Type B pancreatic cell (in vitro differentiated cells): ENCODE measurements at regions not wholly inside any gene's neighbourhood (a gene's known extent, or its start where the extent isn't known, plus 50 kb on each side); places are given as distances from the start of the nearest gene placed in this dataset.

Source experiments
- DNase-seq: peaks from one replicate; pipeline ENCODE4 v3.0.0; 2021; ENCODE audit warnings: mixed read lengths; ENCODE audit not compliant: unreplicated experiment; ENCODE audit errors: extremely low spot score
- H3K27ac Mint-ChIP-seq: 2 replicates; pipeline ENCODE4 v1.8.0; 2021; ENCODE audit warnings: mild to moderate bottlenecking, mixed read lengths
- H3K27me3 Mint-ChIP-seq: 2 replicates; pipeline ENCODE4 v1.8.0; 2021; ENCODE audit warnings: mixed read lengths
- H3K36me3 Mint-ChIP-seq: 2 replicates; pipeline ENCODE4 v1.8.0; 2021; ENCODE audit warnings: mixed read lengths
- H3K4me1 Mint-ChIP-seq: one replicate; pipeline ENCODE4 v1.8.0; 2021; ENCODE audit warnings: mixed read lengths; ENCODE audit not compliant: unreplicated experiment
- H3K4me3 Mint-ChIP-seq: 2 replicates; pipeline ENCODE4 v1.8.0; 2021; ENCODE audit warnings: mild to moderate bottlenecking, mixed read lengths
- H3K9me3 Mint-ChIP-seq: 2 replicates; pipeline ENCODE4 v1.8.0; 2021; ENCODE audit warnings: mixed read lengths
- TF ChIP-seq, protein P1 (sequence below): fragments of 200-600 bp; sonication (generic); conservative IDR thresholded peaks from 2 replicates; pipeline ENCODE4 v1.5.0; 2021; ENCODE audit warnings: antibody characterized with exemption, mild to moderate bottlenecking

DNA sequence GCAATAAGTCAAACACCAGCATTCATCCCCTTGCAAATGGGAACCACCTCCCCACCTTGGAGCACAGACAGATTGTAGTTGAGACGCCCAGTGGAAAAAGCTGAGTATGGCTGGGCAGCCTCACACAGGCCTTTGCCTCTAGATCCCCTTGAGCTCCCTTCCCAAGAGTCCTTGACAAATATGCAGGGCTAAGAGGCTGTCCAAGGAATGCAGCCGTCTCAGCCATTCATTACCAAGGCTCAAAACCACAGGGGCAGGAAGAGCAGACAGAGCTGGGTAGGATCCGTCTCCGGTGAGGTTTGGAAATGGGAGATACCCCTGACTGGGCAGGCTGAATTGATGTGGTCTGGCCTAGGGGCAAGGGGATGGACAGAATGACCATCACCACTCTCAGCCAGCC is 557.1 kb downstream of the TNS1 start:
- no peak overlapping the region for H3K27ac Mint-ChIP-seq
- TF ChIP-seq, protein P1, sequence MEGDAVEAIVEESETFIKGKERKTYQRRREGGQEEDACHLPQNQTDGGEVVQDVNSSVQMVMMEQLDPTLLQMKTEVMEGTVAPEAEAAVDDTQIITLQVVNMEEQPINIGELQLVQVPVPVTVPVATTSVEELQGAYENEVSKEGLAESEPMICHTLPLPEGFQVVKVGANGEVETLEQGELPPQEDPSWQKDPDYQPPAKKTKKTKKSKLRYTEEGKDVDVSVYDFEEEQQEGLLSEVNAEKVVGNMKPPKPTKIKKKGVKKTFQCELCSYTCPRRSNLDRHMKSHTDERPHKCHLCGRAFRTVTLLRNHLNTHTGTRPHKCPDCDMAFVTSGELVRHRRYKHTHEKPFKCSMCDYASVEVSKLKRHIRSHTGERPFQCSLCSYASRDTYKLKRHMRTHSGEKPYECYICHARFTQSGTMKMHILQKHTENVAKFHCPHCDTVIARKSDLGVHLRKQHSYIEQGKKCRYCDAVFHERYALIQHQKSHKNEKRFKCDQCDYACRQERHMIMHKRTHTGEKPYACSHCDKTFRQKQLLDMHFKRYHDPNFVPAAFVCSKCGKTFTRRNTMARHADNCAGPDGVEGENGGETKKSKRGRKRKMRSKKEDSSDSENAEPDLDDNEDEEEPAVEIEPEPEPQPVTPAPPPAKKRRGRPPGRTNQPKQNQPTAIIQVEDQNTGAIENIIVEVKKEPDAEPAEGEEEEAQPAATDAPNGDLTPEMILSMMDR, result no peak
- no peak overlapping the region for H3K4me3 Mint-ChIP-seq
- peaks cover 10% of the 10 kb centered on the region for H3K27me3 Mint-ChIP-seq
- DNase-seq, result no peak
- H3K36me3 Mint-ChIP-seq, result no peaks in the 10 kb centered on the region
- peaks cover 12% of the 10 kb centered on the region for H3K9me3 Mint-ChIP-seq
- peaks cover 21% of the 10 kb centered on the region for H3K4me1 Mint-ChIP-seq

DNA sequence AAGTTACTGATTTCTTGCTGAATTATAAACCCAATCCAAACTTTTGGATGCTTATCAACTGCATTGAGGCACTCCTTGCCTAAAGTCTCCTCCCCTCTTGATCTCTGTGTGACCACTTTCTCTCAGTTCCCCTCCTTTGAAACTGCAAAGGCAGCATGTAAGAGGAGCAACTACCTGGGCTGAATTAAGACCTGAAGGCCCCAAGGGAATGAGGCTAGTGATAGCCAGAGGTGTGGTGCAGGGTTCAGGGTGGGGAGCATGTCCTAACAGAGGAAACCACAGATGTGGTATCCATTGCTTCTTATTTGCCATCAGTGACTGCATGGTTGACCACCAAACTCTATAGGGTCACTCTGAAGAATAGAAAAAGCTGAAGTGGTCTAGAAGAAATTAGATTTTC is 557.9 kb downstream of the TNS1 start:
- Mint-ChIP-seq H3K36me3 (no peaks in the 10 kb centered on the region), H3K4me3 (no peak overlapping the region)

DNA sequence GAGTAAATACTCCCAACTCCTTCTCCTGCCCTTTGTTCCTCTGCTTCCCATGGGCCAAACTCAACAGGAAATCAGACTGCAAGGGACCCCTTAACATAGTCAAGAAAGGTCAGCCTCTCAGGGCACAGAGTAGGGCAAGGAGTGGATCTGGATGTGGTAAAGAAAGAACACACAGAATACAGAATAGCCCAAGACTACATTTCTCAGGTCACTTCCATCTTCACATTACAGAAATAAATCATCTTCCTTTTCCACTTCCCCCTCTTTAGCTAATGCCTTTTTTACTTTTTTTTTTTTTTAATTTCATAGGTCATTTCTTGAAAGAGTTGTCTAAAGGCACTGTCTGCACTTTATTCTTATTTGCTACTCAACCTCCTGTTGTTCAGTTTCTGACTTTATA is 558.3 kb downstream of the TNS1 start:
- Mint-ChIP-seq H3K4me3 (no peak overlapping the region), H3K4me1 (peaks cover 26% of the 10 kb centered on the region), H3K9me3 (peaks cover 12% of the 10 kb centered on the region), H3K27me3 (peaks cover 10% of the 10 kb centered on the region), H3K27ac (no peak overlapping the region), H3K36me3 (no peaks in the 10 kb centered on the region)
- TF ChIP-seq, protein P1, result no peak
- DNase-seq, result no peak

More for the DNA sequence above, 557.9 kb downstream of the TNS1 start:
- H3K4me1 Mint-ChIP-seq, result peaks cover 25% of the 10 kb centered on the region
- peaks cover 10% of the 10 kb centered on the region for H3K27me3 Mint-ChIP-seq
- DNase-seq, result no peak
- TF ChIP-seq, protein P1, result no peak
- peaks cover 12% of the 10 kb centered on the region for H3K9me3 Mint-ChIP-seq
- H3K27ac Mint-ChIP-seq, result no peak overlapping the region

DNA sequence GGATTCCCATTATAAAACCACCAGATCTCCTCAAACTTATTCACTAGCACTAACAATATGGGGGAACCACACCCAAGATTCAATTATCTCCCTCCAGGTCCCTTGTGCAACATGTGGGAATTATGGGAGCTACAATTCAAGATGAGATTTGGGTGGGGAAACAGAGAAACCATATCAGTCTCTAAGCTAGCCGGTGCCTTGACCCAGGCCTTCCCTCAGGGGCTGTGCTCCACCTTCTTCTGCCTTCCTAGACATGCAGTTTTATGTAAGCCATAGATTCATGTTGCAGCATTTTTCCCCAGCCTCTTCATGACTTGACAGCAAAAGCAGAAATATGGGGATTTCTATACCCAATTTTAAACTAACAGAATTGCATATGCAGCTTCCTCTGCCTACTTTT is 559.2 kb downstream of the TNS1 start:
- TF ChIP-seq, protein P1, result no peak
- H3K4me1 Mint-ChIP-seq, result peaks cover 22% of the 10 kb centered on the region

DNA sequence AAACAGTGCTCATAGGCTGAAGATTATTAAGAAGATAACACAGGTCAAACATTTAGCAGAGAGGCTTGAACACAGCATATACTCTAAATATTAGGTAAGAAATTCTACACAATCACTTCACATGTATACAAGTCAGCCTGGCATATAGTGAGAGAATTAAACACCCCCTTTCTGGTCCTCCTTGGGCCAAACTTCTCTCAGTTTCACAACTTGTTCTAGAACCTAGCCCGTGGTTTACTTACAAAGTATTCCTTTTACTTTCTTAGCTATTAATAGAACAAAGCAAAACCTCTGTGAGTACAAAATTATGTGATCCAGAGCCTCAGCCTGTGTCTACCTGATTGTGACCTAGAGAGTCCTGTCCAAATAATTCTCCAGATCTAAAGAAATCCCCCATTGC is 562.8 kb downstream of the TNS1 start:
- Mint-ChIP-seq H3K27me3 (no peaks in the 10 kb centered on the region), H3K4me1 (peaks cover 45% of the 10 kb centered on the region), H3K27ac (no peak overlapping the region), H3K4me3 (no peak overlapping the region), H3K9me3 (peaks cover 6% of the 10 kb centered on the region), H3K36me3 (no peaks in the 10 kb centered on the region)
- DNase-seq, result no peak
- TF ChIP-seq, protein P1, result no peak

More for the DNA sequence above, 559.2 kb downstream of the TNS1 start:
- Mint-ChIP-seq H3K27me3 (peaks cover 10% of the 10 kb centered on the region), H3K27ac (no peak overlapping the region), H3K9me3 (peaks cover 12% of the 10 kb centered on the region), H3K4me3 (no peak overlapping the region), H3K36me3 (no peaks in the 10 kb centered on the region)
- no peak for DNase-seq

DNA sequence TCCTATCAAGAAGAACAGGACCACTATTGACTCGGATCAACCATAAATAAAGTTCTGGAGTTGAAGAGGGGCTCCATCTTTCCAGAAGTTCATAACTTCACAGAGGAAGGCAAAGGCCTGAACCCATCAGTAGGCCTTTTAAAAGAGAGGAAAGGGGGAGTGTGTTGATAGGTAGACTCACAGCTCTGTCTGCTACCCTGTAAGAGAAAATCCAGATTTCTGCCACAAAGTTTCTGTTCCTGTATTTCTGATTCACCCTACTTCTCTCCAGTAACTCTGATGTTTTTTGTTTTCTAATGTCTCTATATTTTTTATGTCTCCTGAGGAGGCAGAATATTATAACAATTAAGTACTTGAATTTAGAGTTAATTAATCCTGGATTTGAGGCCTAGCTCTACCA is 564.0 kb downstream of the TNS1 start:
- H3K4me3 Mint-ChIP-seq, result no peak overlapping the region
- peaks cover 48% of the 10 kb centered on the region for H3K4me1 Mint-ChIP-seq
- H3K36me3 Mint-ChIP-seq, result no peaks in the 10 kb centered on the region
- DNase-seq, result no peak
- no peaks in the 10 kb centered on the region for H3K27me3 Mint-ChIP-seq
- H3K27ac Mint-ChIP-seq, result no peak overlapping the region
- H3K9me3 Mint-ChIP-seq, result peaks cover 4% of the 10 kb centered on the region
- TF ChIP-seq, protein P1, result no peak
